GM19397 (cell line): ENCODE measurements at regions not wholly inside any gene's neighbourhood (a gene's known extent, or its start where the extent isn't known, plus 50 kb on each side); places are given as distances from the start of the nearest gene placed in this dataset.

Source experiments
- ATAC-seq: cut with Tn5 transposase; IDR thresholded peaks from one replicate; pipeline ENCODE4 v1.9.1; 2021; ENCODE audit warnings: mild to moderate bottlenecking, moderate library complexity; ENCODE audit not compliant: unreplicated experiment

DNA sequence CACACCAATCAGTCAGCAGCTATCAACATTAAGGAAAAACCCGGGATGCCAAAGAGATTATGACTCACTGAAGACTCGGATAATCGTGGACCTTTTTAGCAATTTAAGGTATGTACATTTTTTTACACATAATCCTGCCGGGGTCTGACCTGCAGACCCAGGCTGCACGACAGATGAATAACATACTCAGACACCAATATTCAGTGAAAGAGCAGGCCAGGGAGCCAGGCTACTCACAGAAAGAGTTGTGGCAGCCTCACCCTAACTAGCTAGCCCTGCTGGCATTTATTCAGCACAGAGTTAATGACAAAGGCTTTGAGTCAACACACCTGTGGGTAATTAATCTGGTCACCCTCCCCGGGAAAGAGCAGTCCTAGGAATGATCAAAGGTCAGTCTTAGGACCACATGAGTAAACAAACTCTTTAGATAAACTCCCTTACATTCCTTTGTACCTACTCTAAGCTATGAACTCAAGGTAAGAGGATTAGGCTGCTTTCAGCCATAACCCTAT lies 727.5 kb downstream of the TBL1XR1 start:
- no peak for ATAC-seq

DNA sequence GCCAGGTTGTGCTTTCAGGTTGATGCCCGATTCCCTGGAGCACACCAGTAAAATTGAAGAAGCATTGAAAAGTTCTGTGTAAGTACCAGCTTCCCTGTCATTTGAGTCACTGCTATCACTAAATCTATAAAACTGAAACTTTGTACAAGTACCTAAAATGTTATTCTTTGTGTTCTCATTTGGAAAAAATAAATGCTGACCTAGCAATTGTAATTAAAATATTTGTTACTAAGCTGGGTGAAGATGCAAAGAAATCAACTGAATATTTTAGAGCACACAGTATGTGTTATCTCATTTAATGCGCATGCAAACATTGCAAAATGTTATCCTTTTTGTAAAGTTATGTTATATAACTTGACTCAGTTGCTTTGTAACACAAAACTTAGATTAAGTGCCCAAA lies 733.7 kb downstream of the TBL1XR1 start:
- ATAC-seq: no peak

DNA sequence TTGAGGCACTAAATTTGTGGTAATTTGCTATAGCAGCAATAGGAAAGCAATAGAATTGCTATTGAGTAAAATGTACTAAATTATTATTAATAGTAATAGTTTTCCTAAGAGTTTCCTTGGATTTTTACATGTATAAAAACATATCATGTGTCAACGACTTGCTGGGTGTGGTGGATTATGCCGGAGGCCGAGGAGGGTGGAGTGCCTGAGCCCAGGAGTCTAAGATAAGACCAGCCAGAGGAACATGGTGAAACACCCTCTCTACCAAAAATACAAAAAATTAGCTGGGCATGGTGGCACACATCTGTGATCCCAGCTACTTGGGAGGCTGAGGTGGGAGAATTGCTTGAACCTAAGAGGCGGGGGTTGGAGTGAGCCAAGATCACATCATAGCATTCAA lies 749.9 kb downstream of the TBL1XR1 start:
- ATAC-seq: no peak

DNA sequence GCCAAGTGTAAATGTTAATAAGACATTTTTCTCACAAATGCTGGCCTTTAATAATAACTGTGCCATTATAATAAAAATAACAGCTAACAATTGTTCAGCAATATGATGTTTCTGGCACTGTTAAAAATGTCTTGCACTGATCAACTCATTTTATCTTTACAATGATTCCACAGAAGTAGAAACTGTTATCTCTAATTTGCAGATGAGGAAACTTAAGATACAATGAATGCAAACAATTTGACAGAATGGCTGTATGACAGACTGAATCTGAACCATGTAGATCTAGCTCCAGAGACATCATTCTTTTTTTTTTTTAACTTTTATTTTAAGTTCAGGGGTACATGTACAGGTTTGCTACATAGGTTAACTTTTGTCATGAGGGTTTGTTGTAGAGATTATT lies 755.0 kb downstream of the TBL1XR1 start:
- ATAC-seq: no peak

DNA sequence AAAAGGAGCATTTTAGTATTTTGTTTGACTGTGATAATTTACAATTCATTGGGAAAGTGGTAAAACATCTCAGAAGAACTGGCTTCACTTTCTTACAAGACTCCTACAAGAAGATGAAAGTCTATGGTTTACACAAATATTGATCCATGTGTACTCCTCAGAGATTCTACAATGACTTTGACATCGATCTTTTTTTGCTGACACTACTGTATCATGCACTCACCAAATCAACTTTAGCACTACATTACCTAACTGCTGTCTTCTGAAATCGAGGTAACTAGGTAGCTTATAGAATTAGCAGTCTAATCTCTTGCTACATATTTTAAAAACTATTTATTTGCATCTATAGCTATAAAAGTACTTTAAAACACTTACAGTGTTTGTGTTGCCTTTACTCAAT lies 757.6 kb downstream of the TBL1XR1 start:
- no peak for ATAC-seq

DNA sequence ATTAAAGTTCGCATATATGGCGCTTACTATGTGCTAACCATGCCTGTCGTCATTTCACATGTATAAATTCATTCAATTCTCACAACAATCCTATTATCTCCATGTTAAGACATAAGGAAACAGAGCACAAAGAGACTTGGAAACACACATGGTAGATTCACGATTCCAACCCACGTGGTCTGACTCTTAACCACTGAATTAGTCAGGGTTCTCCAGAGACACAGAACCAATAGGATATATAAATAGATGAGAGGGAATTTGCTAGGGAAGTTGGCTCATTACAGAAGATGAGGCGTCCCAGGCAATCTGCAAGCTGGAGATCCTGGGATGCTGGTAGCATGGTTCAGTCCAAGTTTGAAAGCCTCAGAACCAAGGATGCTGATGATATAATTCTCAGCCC lies 765.3 kb downstream of the TBL1XR1 start:
- no peak for ATAC-seq

DNA sequence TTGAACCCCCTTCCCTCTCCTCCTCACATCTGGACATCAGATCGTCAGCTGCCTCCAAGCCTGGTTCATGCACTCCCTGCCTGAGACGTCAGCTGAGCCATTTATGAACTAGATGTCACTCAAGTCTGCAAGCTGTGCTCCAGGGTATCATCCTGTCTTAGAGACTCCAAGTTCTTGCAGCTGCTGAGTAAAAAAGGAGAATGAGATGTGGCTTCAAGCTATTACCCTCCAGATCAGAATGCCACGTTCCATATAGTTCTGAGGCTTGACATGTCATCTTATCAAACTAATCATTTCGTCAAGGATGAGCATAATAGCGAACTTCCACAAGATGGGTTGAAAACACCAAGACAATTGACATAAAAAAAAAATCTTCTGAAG lies 766.3 kb downstream of the TBL1XR1 start:
- ATAC-seq: no peak

DNA sequence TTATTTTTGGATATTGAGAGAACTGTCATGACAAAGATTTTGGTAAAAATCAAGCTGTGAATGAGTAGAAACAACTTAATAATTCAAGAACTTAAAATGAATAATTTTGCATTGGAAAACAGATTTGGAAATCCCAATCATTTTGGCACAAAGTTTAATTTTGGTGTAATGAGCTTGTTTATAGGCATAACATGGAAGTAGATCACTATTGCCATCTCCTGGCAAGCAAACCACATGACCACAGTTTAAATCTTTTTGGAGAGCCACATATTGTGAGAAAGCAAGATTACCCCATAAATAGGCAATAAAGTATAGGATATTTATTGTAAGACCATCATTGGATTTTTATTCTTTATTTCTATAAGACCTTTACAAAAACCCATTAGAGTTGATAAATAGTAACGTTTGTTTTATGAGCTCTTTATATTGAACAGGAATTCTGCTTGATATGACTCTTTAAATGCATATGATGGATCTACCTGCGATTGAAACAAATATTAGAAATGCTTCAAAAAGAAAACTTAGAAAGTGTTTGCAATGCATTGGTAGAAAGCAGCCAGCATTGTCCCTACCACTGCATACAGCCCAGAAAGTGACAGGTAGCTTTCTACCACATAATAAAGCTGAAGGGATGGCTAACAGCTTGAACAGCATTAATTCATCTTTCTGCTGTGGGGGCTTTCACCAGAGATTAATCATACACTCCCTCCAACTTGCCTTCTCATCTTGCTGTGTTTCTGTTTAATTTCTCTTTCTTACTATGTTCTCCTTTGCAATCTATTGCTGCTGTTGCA lies 766.8 kb downstream of the TBL1XR1 start:
- ATAC-seq: no peak

DNA sequence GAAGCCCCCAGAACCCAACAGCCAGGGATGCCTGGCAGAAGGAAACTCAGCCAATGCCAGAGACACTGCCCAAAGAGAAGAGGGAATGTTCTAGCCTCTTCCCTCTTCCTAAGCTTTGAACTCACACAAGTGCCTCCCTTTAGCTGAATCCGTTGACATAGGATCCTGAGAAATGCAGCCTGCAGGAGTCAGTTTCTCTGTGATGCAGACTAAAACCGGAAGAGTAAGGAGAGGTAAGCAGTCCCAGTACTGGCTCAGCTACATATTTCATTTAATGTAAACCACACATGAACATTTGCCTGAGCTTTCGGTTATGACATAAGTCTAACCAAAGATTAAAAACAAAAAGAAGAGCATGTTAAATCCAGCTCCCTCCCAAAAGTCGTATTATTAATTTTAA lies 768.7 kb downstream of the TBL1XR1 start:
- no peak for ATAC-seq

DNA sequence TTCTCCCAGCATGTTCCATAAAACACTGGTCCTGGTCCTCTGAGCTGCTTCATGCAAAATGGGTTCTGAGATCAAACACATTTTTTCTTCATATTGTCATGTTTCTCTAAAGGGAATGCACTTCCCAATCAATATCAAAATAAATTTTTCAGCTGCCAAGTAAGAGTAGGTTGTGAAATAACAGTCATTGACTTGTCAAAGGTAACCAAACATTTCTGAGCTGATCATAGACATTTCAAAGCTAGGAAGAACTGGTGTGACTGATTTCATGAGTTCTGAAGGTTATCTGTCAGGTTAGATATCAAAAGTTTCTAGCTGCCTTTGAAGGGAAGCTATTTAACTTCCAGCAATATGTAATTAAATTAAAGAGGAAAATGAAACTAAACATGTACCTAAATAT lies 770.9 kb downstream of the TBL1XR1 start:
- no peak for ATAC-seq

DNA sequence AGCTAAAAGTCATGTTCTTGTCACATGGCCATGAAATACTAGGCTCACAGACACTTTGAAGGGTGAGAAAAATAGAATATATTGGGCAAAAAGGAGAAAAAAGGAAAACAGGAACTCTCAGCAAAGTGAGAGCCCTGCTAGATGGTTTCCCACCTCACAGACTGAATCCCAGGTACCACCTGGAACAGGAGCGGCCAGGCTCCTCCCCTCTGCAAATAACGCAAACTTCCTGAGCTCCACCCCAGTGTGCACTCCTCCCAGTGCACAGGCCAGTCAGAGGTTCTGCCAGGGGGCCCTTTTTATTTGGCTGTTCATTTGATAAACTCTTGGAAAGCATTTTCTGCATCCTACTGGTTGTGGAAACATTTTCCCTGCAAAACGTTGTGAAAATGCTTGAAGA lies 780.4 kb downstream of the TBL1XR1 start:
- ATAC-seq: no peak

DNA sequence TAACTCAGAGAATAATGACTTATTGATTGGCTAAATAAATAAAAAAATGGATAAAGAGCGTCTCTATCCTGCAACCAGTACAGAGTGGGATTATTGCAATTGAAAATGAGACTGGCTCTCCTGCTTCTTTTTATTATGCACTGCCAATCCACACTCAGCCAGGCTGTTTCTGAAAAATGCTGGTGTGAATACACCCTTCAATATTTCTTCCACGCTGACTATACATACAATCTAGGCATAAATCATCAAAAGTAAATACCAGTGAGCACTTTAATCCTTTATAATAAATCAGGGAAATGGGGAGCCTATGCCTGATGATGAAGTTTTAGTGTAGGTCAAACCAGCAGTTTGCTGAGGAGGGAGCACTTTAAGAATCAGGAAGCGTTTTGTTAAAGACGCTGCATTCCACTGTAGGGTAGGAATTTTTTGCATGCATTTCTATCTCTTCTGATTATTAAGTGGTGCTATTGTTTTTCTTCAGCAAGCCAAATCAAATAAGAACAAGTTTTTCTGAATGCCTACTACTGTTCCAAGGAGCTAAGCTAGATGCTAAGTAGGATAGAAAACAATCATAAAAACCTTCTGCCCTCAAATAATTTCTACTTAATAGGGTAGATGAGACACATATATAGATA lies 781.5 kb downstream of the TBL1XR1 start:
- no peak for ATAC-seq

DNA sequence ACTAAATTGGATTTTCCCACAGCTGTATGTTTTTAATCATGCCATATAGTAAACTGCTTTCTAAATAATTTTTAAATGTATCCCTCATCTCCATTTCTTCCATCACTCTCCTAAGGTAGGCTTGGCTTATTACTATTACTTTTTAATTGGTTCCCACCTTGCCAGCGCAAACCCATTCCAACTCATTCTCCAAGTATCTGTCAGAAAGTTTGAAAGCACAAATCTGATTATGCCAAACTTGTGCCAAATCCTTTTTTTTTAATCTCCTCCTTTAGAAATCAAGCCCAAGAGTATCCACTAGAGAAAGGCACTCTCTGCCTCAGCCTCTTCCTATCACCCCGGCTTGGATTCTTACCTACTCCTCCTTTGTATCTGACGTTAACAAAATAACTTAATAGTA lies 784.5 kb downstream of the TBL1XR1 start:
- no peak for ATAC-seq

DNA sequence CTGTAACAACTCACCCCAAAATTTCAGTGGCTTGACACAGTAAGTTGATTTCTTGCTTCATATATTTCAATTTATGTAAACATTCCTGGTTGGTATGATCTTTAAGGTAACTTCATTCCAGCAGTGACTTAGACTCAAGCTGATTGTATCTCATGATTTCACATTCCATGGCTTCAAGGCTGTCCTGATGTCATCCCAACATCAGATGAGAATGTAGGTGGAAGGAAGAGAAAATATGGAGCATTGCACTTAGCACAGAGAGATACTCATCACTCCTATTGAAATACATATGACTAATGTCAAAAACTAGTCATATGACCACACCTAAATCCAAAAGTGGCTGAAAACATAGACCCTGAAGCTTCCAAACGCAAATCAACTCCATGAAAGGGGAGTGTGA lies 793.8 kb downstream of the TBL1XR1 start:
- no peak for ATAC-seq

DNA sequence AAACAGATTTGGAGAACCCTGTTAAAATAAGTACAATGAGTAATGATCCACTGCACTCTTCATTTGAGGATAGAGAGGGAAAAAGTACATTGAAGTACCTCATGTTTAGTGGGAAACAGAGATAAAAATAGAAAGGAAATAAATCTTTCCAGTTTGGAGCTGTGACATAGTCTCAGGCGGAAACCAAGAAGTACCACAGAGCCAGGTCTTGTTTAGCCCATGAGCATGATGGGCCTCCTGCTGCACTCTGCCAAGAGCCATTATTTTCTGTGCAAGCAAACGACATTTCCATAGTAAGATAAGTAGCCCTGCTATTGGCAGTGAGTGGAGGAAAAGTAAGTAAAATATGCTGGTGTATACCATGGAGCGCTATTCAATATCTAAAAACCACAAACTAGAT lies 796.1 kb downstream of the TBL1XR1 start:
- ATAC-seq: no peak

DNA sequence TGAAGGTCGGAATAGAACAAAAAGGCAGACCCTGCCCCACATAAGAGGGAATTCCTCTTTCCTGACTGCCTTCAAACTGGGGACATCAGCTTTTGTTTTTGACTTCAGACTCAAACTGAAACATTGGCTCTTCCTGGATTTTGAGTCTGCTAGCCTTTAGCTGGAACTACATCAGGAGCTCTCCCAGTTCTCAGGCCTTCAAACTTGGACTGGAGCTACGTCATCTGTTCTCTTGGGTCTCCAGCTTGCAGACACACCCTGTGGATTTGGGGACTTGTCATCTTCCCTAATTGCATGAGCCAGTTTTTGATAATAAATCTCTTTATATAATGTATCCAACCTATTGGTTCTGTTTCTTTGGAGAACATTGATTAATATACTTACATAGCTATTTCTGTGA lies 798.1 kb downstream of the TBL1XR1 start:
- no peak for ATAC-seq

DNA sequence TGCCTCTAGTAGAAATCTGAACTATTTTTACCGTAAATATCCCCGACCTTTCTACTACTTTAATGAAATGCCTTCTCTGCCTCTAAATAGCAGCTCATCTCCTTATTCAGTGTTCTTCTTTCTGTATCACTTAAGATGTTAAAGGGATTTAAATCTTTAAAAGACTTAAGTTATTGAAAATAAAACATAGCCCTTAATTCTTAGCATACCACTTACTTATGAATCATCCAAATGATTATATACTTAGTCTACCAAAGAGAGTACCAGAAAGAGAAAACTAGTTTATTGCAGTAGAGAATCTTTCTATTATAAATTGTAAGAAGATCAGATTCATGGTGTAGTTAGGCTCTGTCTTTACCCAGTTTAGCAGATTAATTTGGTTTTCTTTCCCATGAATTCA lies 802.0 kb downstream of the TBL1XR1 start:
- no peak for ATAC-seq

DNA sequence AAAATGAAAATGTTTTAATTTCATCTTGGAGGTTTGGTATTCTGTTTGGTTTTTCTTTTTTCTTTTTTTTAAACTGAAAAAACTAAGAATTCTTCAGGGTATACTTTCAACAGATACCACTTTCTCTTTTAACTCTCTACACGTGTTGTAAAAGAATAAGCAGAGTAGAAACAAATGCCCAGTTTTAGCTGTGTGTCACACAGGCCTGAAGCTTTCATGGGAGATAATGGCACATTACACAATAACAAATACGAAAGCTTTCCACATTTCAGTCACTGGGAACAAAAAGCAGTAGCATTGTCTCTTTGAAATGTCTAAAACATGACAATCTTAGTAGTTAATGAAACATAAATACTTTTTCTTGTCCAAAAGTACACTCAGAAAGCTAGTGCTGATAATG lies 818.5 kb downstream of the TBL1XR1 start:
- no peak for ATAC-seq

DNA sequence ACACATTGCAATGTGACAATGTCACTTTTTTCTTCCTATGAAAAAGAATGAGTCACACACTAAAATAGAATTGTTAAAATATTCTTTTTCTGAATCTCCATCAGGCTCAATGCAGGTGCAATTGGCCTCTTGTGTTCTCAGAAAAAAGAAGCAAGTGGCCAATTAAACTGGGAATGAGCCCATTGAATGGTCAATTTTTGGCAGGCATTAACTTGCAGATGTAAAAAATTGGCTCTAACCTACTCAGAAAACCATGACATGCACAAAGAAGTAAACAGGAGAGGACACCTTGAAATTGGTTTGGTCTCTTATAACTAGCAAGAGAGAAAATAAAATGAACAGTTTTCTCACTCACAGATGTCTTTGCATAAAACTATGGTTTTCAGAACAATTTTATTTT lies 820.8 kb downstream of the TBL1XR1 start:
- no peak for ATAC-seq

DNA sequence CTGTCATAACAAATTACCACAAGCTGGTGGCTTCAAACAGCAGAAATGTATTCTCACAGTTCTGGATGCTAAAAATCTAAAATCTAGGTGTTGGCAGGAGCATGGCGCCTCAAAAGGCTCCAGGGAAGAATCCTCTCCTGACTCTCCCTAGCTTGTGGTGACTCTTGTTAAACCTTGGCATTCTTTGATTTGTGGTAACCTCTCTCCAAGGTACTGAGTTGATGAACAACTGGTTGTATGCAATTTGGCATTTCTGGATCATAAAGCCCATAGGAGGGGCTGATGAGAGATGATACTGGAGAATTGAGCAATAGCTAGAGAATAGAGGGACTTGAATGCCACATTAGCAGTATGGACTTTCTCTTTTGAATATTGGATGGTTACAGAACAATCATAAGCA lies 821.8 kb downstream of the TBL1XR1 start:
- ATAC-seq: no peak

DNA sequence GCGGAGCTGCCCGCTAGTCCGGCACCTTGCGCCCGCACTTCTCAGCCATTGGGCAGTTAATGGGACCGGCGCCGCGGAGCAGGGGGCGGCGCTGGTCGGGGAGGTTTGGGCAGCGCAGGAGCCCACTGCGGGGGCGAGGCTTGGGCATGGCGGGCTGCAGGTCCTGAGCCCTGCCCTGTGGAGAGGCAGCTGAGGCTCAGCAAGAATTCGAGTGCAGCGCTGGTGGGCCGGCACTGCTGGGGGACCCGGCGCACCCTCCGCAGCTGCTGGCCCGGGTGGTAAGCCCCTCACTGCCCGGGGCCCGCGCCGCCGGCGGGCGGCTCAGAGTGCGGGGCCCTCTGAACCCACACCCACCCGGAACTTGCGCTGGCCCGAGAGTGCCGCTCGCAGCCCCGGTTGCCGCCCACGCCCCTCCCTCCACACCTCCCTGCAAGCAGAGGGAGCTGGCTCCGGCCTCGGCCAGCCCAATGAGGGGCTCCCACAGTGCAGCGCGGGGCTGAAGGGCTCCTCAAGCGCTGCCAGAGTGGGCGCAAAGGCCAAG lies 835.0 kb downstream of the TBL1XR1 start:
- no peak for ATAC-seq

DNA sequence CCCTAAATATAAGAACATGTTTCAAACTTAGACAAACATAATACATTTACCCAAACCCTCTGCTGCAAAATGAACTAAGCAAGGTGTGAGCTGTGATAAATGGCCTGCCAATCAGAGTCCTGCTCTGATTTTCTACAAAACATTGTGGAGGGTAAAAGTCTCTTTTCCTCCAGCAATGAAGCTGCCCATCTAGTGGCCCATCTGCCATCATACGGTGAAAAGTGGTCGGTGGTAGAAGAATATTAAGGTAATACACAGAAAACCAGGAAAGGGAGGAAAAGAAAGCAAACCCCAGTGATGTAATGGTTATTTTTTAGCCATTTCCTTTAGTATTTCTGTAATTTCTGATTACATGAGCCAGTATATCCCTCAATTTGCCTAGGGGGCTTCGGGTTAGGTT lies 838.1 kb downstream of the TBL1XR1 start:
- ATAC-seq: no peak
